ENCODE measurements at regions not wholly inside any gene's neighbourhood (a gene's known extent, or its start where the extent isn't known, plus 50 kb on each side); places are given as distances from the start of the nearest gene placed in this dataset.

DNA sequence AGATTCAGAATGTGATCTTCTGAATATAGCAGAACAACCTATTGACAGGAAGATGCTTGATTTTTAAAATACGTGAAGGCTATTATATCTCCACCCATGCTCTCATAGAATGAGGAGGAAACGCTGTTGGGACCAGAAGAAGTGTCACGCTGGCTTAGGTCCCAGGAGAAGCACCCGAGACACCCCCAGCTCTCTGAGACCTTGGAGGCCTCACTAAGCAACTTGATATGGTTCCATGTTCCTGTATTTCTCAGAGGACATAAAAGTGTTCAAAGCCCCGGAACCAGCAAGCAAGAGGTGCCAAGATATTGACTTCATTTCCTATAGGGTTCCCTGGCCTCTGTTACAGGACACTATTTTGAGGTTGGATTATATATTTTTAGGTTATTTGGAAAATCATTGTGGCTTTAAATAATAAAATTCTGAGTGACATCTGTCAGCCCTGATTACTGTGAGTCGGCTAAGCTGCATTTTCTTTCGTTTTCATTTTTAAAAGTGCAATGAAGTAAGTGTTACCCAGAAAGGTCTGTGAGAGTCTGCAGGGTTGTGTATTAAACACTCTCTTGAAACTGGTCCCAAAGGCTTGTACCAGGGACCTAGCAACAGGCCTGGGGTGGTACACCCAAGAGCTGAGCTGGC lies 400.0 kb downstream of the SOX9 start:
- DNase-seq (ENCODE audit: low read depth) = no peak

DNA sequence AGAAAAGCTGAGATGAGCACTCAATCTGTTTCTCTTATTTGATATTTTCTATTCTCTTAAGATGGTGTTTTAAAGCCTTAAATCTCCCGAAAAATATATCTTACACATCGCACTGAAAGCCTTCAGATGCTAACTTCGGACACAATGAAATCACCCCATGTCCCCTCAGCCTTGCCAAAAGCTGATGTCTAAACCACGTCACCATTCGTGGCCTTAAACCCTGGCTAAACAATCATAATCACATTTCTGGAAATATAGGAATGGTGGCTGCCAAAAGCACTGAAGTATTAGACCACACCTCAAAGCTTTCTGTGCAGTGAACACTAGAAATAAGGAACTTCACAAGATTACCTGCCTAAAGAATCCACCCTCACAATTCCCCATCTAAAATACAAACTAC lies 402.7 kb downstream of the SOX9 start:
- no peak for DNase-seq (ENCODE audit: low read depth)

DNA sequence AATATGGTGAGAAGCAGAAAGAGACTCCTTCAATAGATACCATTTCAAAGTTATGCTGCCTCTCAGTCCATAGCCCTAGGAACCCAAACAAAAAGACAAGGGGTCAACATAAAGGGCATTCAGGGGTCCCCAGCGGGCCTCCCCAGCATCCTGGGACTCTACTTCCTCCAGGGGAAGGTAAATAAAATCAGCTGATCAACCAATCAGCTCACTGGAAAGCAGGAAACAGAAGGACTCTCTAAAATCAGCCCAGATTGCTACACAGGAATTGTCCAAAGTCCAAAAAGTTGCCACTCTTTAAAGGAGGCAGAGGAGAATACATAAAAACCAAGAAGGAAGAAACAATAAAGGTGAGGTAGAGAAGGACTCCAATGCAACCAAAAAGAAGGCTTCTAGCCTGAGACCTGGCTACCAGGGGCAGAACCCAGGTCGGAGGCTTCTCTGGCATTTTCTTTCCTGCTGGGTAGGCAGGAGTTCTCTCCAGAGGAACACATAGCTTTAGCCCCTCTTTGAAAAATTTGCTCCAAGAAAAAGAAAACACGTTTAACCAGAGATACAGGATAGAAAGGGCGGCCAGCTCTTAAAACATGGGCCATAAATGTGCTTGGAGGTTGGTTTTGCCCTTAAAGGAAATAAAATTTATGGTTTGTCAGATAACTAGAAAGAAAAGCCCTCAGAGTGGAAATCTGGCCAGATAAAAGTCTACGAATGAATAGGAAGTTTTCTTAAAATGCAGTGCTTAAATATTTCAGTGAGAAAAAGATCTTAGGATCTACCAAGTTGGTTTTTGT lies 404.6 kb downstream of the SOX9 start:
- DNase-seq (ENCODE audit: low read depth) = no peak

DNA sequence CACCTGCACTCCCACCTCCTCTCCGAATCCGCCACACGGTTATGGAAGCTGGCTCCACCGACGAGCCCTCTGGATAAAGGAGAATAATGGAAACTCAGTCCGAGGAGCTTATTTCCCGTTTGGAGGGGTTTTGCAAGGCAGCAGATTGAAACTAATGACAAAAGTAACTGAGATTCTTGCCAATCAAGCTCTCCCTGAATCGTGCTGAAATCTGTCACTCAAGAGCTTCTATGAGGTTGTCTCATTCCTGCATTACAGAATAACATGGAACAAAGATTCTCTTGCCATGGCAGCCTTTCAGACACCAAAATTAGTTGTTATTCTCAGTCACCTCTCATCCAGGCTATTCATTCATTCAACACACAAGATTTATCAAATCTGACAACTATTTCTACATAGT lies 405.9 kb downstream of the SOX9 start:
- DNase-seq (ENCODE audit: low read depth) = no peak

DNA sequence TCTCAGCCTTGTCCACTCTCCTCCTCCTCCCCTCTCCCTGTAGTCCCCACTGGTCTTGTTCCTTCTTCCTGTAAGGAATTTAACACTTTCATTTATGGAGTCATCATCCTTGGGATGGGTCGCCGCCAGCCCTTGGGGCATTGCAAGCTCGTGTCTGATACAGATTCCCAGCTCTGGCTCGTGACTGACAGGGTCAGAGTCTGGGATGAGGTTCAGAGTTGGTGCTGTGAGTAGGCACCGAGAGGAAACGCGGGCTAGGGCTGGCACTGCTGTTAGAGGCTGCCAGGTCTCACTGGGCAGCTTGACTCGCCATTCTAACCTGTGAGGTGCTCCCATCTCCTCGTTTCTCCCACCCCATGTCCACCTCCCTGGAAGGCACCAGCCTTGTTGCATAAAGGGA lies 407.0 kb downstream of the SOX9 start:
- no peak for DNase-seq (ENCODE audit: low read depth)

DNA sequence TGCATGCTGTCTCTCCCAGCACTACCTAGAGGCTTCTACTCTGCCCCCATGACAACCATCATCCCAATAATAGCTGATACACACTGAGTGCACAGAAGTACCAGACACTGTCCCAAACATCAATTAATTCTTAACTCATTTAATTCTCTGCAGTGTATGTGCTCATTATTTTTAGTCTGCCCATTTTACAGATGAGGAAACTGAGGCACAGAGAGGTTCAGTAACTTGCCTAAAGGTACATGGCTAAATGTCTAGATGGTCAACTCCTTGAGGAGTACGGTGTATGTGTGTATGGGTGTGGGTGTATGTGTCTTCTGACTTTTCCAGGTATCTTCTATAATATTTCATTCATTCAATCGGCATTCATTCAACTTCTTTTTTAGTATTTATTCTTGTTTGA lies 407.9 kb downstream of the SOX9 start:
- no peak for DNase-seq (ENCODE audit: low read depth)

DNA sequence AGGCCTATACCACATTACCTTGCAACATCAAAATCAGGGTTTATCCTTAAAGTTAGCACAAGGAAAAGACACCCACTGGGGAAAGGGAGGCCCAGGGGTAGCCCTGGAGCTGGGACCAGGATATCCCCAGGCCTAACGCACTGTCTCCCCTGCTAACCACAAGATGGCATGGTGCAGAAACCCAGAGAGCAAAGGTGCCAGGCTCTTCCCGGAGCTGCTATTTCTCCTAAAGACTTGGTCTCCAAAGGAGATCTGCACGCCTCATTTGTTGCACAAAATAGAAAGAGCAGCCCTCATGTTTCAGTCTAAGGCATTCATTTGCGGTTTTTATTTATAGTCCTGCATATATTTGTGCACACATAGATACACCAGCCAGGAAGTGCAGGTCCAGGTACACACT lies 408.6 kb downstream of the SOX9 start:
- no peak for DNase-seq (ENCODE audit: low read depth)

DNA sequence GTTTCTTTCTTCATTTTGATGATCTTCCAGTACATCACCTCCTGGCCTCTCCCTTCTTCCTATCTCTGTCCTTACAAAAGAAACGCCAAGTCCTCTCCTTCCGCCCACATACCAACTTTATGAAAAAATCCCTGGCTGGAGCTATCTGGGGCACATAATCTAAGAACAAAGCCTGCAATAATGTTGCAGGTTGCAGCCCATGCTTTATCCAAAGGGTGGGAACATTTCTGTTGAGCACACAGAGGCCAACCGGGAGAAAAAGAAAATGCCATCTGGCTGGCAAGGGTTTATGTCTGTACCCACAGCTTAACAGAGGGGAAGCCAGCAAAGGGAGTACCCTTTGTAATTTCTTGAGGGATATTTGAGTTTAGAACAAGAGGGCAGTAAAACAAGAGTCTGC lies 409.6 kb downstream of the SOX9 start:
- DNase-seq (ENCODE audit: low read depth) = no peak

DNA sequence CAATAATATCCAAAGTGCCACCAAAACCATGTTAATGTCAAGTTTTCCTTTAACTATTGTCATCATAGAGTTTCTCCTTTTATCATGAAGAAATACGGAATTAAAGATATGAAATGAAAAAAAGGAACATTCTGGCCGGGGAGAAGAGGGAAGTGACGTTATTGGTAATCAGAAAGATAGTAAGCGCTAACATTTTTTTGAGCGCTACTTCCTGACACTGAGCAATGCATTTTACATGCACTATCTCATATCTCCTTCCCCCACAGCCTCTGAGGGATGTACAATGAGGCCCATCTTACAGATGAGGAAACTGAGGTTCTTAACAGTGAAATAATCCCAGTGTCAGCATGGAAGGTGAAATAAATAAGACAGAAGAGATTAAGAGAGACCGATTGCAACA lies 410.9 kb downstream of the SOX9 start:
- no peak for DNase-seq (ENCODE audit: low read depth)

DNA sequence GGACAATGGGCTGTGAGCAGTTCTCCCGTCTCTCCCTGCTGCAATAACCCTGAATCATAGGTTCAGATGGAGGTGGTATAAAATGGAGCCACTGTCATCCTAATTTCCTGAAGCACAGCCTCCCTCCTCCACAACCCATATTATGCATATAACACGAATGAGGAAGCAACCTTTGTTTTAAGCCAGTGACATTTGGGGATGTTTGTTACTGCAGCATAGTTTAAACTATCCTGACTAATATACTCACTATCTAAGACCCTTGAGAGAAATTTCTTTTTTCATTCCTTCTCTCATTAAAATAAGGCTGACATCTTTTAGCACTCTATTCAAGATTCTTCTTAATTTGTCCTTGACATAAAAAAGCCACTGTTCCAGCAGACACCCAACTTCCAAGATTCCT lies 413.4 kb downstream of the SOX9 start:
- no peak for DNase-seq (ENCODE audit: low read depth)

DNA sequence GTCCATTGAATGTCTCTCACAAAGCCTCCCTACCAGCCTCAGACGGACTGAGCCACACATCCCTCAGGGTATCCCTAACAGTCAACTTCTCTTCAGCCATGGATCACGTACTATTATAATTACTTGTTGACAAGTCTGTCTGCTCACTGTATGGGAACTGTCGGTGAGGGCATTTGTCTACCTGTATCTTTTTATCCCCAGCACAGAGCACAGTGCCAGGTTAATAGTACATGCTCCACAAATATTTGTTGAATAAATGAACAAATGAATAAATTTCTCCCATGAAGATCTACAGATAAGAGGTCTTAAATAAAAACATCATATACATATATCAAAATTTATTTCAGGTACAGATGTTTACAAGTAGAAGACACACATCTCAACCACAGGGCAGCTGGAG lies 414.0 kb downstream of the SOX9 start:
- no peak for DNase-seq (ENCODE audit: low read depth)

DNA sequence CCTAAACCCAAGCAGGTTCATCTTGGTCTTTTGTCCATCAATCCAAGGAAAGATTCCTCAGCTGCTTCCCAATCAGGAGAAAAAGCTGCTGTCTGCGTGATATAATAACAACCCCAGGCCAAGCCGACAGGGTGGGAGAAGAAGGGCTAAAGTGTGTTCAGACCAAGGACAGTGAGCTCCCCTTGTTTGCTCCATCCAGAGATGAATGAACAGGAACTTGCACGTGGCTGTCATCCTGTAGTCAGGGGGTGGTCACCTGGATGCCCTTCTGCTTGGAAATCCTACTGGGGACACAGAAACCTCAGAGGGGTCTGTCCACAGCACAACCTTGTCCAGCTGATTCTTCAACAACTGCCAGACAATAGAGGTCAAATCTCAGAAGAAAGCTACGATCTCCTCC lies 414.5 kb downstream of the SOX9 start:
- DNase-seq (ENCODE audit: low read depth) = no peak

DNA sequence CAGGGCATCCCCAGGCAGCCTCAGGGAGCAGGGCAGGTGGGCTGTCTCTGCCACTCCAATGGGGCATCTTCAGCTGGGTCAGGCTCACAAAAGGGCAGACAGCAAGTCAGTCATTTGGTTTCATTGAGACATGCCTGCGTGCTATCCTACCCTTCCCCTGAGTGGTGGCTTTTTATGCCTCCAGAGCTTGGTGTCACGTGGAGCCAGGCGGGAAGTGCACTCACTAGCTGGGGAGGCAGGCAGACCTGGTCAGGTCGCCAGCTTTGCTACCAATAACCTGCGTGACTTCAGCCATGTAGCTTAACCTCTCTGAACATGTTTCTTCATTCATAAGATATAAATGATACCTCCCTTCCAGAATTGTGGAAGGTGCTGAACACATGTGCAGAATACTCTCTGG lies 415.0 kb downstream of the SOX9 start:
- DNase-seq (ENCODE audit: low read depth) = no peak

DNA sequence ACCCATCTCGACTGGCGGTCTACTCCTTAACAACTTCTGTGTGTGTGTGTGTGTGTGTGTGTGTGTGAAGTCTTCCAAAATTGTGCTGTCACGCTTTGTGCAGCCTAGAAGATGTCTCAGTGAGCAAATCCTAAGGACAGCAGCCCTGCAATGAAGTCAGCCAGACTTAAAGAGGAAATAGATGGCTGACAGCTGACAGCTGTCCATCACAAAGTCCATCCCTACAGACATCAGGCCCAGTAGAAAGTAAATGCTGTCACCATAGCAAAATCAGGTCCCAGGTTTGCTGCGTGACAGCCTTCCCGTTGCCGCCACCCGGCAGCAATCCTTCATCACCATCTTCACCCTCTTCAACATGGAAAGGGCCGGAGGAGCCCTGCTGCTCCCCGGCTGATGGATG lies 416.0 kb downstream of the SOX9 start:
- no peak for DNase-seq (ENCODE audit: low read depth)

DNA sequence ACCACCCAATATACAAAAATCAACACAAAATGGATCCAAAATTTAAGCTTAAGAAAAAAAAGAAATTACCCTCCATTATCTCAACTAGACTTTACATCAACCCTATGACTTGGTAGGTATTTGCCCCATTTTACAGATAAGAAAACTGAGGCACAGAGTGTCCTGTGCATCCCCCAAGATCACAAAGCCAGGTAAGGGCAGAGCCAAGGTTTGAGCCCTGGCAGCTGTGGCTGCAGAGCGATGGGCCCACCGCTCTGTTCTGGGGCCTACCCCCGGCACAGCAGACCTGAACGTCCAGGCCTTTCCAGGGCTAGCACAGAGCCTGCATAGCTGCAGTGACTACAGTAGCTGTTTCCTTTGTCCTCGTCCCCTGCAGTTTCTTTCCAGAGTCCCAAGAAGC lies 417.6 kb downstream of the SOX9 start:
- DNase-seq (ENCODE audit: low read depth) = no peak

DNA sequence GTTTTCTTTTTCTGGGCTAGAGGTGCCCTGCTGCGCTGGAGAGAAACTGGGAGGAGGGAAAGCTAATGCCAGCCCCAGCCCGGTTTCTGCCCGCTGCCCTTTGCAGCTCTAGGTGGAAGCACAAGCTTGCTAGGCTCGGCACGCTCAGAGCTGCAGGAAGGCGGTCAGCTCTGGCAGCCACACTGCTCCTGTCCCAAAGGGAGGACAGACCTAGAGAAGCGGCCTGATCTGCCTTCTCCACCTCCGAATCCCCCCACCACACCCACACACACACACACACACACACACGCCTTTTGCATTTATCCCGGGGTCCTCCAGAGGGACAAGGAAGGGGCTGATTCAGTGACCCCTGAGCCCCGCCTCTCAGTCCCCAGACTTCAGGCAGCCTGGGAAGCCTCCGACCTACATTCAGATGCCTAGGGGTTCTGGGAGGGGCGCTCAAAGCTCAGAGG lies 418.1 kb downstream of the SOX9 start:
- DNase-seq (ENCODE audit: low read depth) = no peak

DNA sequence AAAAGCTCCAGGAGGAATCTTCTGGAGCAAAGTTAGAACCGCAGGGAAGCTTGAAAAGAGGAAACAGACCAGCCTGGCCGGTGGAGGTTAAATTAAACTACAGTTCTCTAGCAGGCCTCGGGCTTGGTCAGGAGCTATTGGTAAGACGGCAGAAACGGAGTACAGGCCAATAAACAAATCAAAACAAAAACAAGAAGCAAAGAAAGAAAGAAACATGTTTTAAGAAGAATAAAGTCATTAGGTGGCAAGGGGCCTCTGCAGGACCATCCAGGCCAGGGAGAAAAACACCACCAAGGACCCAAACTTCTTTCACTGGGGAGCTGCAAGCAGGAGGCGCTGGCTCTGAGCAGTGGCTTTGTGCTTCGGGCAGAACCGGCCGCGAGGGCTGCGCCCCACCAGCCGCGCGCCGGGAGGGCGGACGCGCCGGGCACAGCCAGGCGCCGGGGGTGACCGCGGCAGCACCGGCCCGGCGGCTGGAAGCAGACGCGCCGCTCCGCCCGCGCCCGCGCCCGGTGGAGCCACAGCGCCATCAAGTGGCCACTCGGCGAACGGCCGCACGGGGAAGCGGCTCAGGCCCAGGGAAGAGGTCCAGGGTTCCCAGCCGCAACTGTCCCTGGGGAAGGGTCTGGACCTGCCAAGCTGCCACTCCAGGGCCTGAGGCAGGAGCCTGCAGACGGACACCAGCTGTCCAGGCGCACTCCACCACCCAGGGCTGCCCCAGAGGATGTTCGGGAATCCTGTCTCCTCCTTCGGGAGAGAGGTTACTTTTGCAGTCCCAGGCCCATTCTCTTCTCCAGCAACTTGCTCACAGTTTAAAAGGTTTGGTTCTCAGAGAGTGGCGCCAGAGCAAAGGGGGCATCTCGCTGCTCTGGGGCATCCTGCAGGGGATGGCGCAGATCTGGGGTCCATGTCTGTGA lies 419.4 kb downstream of the SOX9 start:
- peak; percentile 80 for DNase-seq (ENCODE audit: low read depth)

DNA sequence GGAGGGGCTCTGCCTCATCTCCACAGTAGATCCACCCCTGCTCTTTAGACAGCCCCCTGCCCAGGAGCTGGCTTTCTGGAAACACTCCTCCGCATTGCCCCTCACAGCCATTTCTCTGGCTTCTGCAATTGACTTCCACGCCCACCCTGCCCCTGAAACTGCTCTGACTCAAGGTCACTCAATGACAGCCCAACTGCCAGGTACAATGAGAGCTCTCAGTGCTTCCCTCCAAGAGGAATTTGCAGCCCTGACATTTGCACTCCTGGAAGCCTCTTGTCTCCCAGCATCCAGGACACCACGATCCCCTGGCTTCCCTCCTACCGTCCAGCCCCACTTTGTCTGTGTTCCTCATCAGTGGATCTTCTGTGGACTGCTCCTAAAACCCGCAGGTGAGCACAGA lies 421.5 kb downstream of the SOX9 start:
- no peak for DNase-seq (ENCODE audit: low read depth)

DNA sequence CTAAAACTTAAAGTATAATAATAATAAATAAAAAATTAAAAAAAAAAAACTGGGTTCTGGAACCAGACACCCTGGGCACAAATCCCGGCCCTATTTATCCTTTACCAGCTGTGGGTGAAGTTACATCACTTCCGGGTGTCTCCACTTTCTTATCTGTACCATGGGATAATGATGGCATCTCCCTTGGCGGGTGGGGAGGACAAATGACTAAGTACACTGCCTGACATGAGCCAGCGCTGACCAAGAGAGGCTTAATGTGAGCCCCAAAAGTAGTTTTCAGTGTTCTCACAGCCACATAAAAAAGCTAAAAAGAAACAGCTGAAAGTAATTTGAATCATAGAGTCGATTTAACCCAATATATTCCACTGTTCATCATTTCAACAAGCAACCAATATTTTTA lies 424.9 kb downstream of the SOX9 start:
- DNase-seq (ENCODE audit: low read depth) = peak; percentile 52

DNA sequence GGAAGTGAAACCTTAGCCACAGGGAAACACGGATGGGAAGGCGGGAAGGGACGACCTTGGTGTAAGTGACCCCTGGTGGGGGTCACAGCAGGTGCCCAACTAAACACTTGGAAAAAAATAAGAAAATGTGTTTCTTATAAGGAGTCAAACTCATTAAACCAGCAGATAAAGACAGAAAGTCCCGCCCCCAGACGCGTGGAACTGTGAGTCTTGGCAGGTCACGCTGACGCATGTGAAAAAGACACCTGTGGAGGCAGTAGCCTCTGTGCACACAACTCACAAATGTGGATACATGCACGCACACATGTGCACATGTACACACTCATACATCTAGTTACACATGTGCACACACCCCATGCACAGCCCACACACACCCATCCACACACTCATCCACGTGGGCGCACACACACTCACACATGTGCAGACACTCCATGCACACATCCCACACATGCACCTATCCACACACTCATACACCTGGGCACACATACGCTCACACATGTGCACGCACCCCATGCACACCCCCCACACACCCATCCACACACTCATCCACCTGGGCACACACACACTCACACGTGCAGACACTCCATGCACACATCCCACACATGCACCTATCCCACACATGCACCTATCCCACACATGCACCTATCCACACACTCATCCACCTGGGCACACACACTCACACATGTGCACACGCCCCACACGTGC lies 432.4 kb downstream of the SOX9 start:
- DNase-seq (ENCODE audit: low read depth) = no peak

DNA sequence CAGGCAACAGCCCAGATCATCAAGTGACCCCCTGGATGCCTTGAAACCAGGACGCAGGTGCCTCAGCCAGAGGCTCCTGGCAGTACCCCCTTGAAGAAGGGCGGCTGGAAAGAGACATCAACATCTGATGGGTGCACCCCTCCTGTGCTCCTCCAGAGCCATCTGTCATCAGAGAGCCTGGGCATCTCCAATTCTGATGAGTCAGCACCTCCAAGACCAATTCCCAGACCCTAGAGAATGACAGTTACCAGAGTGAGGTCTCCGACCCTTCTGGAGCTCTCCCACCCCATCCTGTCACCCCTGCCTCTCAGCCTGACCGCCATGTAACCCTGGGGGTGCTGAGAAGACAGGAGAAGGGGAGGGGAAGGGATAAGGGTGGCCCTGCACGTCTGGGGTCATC lies 433.7 kb downstream of the SOX9 start:
- DNase-seq (ENCODE audit: low read depth) = no peak

DNA sequence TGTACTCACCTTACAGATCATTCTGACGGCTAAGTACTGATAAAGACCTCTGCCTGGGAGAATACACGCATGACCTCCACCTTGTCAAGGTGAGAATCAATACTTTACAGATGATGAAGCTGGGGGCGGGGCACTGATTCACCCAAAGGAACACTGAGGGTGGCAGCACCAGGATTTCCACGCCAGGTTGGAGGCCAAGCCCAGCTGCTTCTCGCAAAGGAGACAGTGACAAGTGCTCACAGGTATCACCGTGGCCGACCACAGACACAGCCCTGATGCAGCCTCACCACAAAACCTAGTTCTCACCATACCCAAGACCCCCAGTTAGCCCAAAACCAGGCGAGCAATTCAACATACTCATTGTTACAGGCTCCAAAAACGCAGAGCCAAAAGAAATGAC lies 434.2 kb downstream of the SOX9 start:
- DNase-seq (ENCODE audit: low read depth) = no peak

Data from EH (cell line).